ENCODE measurements at regions not wholly inside any gene's neighbourhood (a gene's known extent, or its start where the extent isn't known, plus 50 kb on each side); places are given as distances from the start of the nearest gene placed in this dataset.

- peaks cover 0 to 17% of the 10 kb centered on the region in 2 donors for H3K4me1 ChIP-seq (ENCODE audit: control insufficient read depth in 1 of 2, insufficient read depth in 2 of 2, low read length in 2 of 2)
- H3K9me3 ChIP-seq (ENCODE audit: control insufficient read depth in 1 of 2, low read length in 2 of 2): no peaks in the 10 kb centered on the region
- H3K4me3 ChIP-seq (ENCODE audit: low read depth in 1 of 2, low read length in 2 of 2): no peak overlapping the region
- no peaks in the 10 kb centered on the region for H3K36me3 ChIP-seq (ENCODE audit: control insufficient read depth in 1 of 2, insufficient read depth in 2 of 2, low read length in 2 of 2)
- no peak overlapping the region for H3K27ac ChIP-seq (ENCODE audit: low read length)
- no peaks in the 10 kb centered on the region for H3K27me3 ChIP-seq (ENCODE audit: low read depth, low read length)
These were observed 340.9 kb upstream of the TBL1XR1 start for GRCh38 chr3:177538048-177538749.

- Histone ChIP-seq H3K4me1 (ENCODE audit: control insufficient read depth in 1 of 2, insufficient read depth in 2 of 2, low read length in 2 of 2) (peaks cover 0 to 17% of the 10 kb centered on the region in 2 donors), H3K27ac (ENCODE audit: low read length) (no peak overlapping the region)
These were observed 341.8 kb upstream of the TBL1XR1 start for GRCh38 chr3:177538750-177539730.

GRCh38 chr3:177541541-177541940, 344.3 kb upstream of the TBL1XR1 start:
- no peaks in the 10 kb centered on the region for H3K9me3 ChIP-seq (ENCODE audit: control insufficient read depth in 1 of 2, low read length in 2 of 2)
- H3K27ac ChIP-seq (ENCODE audit: low read length): no peak overlapping the region
- no peaks in the 10 kb centered on the region for H3K36me3 ChIP-seq (ENCODE audit: control insufficient read depth in 1 of 2, insufficient read depth in 2 of 2, low read length in 2 of 2)

More at GRCh38 chr3:177538750-177539730, 341.8 kb upstream of the TBL1XR1 start:
- Histone ChIP-seq H3K36me3 (ENCODE audit: control insufficient read depth in 1 of 2, insufficient read depth in 2 of 2, low read length in 2 of 2) (no peaks in the 10 kb centered on the region), H3K9me3 (ENCODE audit: control insufficient read depth in 1 of 2, low read length in 2 of 2) (no peaks in the 10 kb centered on the region), H3K27me3 (ENCODE audit: low read depth, low read length) (no peaks in the 10 kb centered on the region), H3K4me3 (ENCODE audit: low read depth in 1 of 2, low read length in 2 of 2) (no peak overlapping the region)

GRCh38 chr3:177545964-177546363, 348.7 kb upstream of the TBL1XR1 start:
- Histone ChIP-seq H3K36me3 (ENCODE audit: control insufficient read depth in 1 of 2, insufficient read depth in 2 of 2, low read length in 2 of 2) (no peaks in the 10 kb centered on the region), H3K4me3 (ENCODE audit: low read depth in 1 of 2, low read length in 2 of 2) (no peak overlapping the region), H3K4me1 (ENCODE audit: control insufficient read depth in 1 of 2, insufficient read depth in 2 of 2, low read length in 2 of 2) (peaks cover 0 to 5% of the 10 kb centered on the region in 2 donors), H3K27me3 (ENCODE audit: low read depth, low read length) (no peaks in the 10 kb centered on the region), H3K27ac (ENCODE audit: low read length) (no peak overlapping the region), H3K9me3 (ENCODE audit: control insufficient read depth in 1 of 2, low read length in 2 of 2) (no peaks in the 10 kb centered on the region)

More at GRCh38 chr3:177541541-177541940, 344.3 kb upstream of the TBL1XR1 start:
- H3K27me3 ChIP-seq (ENCODE audit: low read depth, low read length): no peaks in the 10 kb centered on the region
- no peak overlapping the region for H3K4me3 ChIP-seq (ENCODE audit: low read depth in 1 of 2, low read length in 2 of 2)
- H3K4me1 ChIP-seq (ENCODE audit: control insufficient read depth in 1 of 2, insufficient read depth in 2 of 2, low read length in 2 of 2): peaks cover 0 to 17% of the 10 kb centered on the region in 2 donors

GRCh38 chr3:177547711-177548350, 350.5 kb upstream of the TBL1XR1 start:
- Histone ChIP-seq H3K27me3 (ENCODE audit: low read depth, low read length) (no peaks in the 10 kb centered on the region), H3K36me3 (ENCODE audit: control insufficient read depth in 1 of 2, insufficient read depth in 2 of 2, low read length in 2 of 2) (no peaks in the 10 kb centered on the region), H3K27ac (ENCODE audit: low read length) (no peak overlapping the region), H3K4me1 (ENCODE audit: control insufficient read depth in 1 of 2, insufficient read depth in 2 of 2, low read length in 2 of 2) (peaks cover 0 to 5% of the 10 kb centered on the region in 2 donors), H3K4me3 (ENCODE audit: low read depth in 1 of 2, low read length in 2 of 2) (no peak overlapping the region), H3K9me3 (ENCODE audit: control insufficient read depth in 1 of 2, low read length in 2 of 2) (no peaks in the 10 kb centered on the region)

GRCh38 chr3:177550667-177551066, 353.4 kb upstream of the TBL1XR1 start:
- Histone ChIP-seq H3K27me3 (ENCODE audit: low read depth, low read length) (no peaks in the 10 kb centered on the region), H3K27ac (ENCODE audit: low read length) (no peak overlapping the region), H3K4me3 (ENCODE audit: low read depth in 1 of 2, low read length in 2 of 2) (no peak overlapping the region), H3K4me1 (ENCODE audit: control insufficient read depth in 1 of 2, insufficient read depth in 2 of 2, low read length in 2 of 2) (peaks cover 0 to 9% of the 10 kb centered on the region in 2 donors), H3K36me3 (ENCODE audit: control insufficient read depth in 1 of 2, insufficient read depth in 2 of 2, low read length in 2 of 2) (no peaks in the 10 kb centered on the region), H3K9me3 (ENCODE audit: control insufficient read depth in 1 of 2, low read length in 2 of 2) (no peaks in the 10 kb centered on the region)

DNA sequence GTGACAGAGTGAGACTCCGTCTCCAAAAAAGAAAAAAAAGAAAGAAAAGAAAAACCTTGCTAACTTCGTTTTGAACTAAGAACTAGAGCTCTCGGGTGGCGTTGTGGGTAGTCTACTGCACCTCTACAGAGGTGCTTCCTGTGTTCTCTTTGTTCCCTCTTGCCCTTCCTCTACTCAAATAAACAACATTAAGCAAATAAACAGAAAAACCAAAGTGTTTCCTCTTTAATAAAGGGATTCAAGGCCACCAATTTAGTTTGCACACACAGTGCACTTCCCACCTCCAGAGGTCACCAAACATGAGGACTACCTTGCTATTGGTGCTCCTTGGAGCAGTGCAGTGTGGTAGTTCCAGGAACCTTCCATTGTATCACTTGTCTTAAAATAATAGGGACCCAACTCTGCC, 354.2 kb upstream of the TBL1XR1 start:
- H3K4me1 ChIP-seq (ENCODE audit: control insufficient read depth in 1 of 2, insufficient read depth in 2 of 2, low read length in 2 of 2): peaks cover 0 to 9% of the 10 kb centered on the region in 2 donors
- H3K27me3 ChIP-seq (ENCODE audit: low read depth, low read length): no peaks in the 10 kb centered on the region
- no peak overlapping the region for H3K27ac ChIP-seq (ENCODE audit: low read length)
- no peak overlapping the region for H3K4me3 ChIP-seq (ENCODE audit: low read depth in 1 of 2, low read length in 2 of 2)
- H3K9me3 ChIP-seq (ENCODE audit: control insufficient read depth in 1 of 2, low read length in 2 of 2): no peaks in the 10 kb centered on the region
- no peaks in the 10 kb centered on the region for H3K36me3 ChIP-seq (ENCODE audit: control insufficient read depth in 1 of 2, insufficient read depth in 2 of 2, low read length in 2 of 2)

GRCh38 chr3:177552051-177552450, 354.8 kb upstream of the TBL1XR1 start:
- no peaks in the 10 kb centered on the region for H3K36me3 ChIP-seq (ENCODE audit: control insufficient read depth in 1 of 2, insufficient read depth in 2 of 2, low read length in 2 of 2)
- H3K4me3 ChIP-seq (ENCODE audit: low read depth in 1 of 2, low read length in 2 of 2): no peak overlapping the region
- H3K27me3 ChIP-seq (ENCODE audit: low read depth, low read length): no peaks in the 10 kb centered on the region
- H3K27ac ChIP-seq (ENCODE audit: low read length): no peak overlapping the region
- no peaks in the 10 kb centered on the region for H3K9me3 ChIP-seq (ENCODE audit: control insufficient read depth in 1 of 2, low read length in 2 of 2)
- peaks cover 0 to 9% of the 10 kb centered on the region in 2 donors for H3K4me1 ChIP-seq (ENCODE audit: control insufficient read depth in 1 of 2, insufficient read depth in 2 of 2, low read length in 2 of 2)

DNA sequence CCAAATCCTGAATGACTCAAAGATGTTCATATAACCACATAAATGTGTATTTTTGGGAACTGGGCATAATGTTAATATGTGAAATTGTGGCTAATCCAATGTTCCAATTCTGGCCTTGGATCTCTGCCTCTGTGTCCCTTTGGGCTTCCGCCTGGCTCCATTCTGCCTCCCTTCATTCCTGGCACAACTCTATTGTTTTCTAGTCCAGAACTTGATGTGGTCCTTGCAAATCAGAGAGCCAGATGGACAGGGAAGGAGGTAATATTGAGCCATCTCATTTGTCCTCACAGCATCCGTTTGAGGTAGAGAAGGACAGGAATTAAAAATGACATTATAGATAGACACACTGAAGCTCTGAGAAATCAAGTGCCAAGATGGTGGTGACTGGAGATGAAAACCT, 355.7 kb upstream of the TBL1XR1 start:
- Histone ChIP-seq H3K27ac (ENCODE audit: low read length) (no peak overlapping the region), H3K27me3 (ENCODE audit: low read depth, low read length) (no peaks in the 10 kb centered on the region), H3K4me3 (ENCODE audit: low read depth in 1 of 2, low read length in 2 of 2) (no peak overlapping the region), H3K9me3 (ENCODE audit: control insufficient read depth in 1 of 2, low read length in 2 of 2) (no peaks in the 10 kb centered on the region), H3K4me1 (ENCODE audit: control insufficient read depth in 1 of 2, insufficient read depth in 2 of 2, low read length in 2 of 2) (peaks cover 0 to 5% of the 10 kb centered on the region in 2 donors), H3K36me3 (ENCODE audit: control insufficient read depth in 1 of 2, insufficient read depth in 2 of 2, low read length in 2 of 2) (no peaks in the 10 kb centered on the region)

DNA sequence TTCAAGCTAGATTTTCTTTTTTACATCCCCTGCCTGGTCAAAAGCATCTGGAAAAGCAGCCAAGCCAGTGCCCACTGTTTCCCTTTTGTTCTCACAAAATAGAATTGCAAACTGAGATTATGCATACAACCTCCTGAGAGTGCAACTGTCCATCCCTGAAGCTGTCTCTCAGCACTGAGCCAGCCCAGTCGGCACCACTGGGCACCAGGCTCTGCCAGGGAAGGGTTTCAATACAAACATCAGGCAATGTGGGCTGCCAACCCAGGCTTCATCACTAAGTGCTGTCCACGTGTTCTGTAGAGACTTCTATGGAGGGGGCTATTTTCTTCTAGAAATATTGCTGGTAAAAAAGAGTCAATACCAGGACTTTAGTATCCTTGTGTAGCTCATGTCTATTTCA, 356.3 kb upstream of the TBL1XR1 start:
- Histone ChIP-seq H3K27ac (ENCODE audit: low read length) (no peak overlapping the region), H3K9me3 (ENCODE audit: control insufficient read depth in 1 of 2, low read length in 2 of 2) (no peaks in the 10 kb centered on the region), H3K36me3 (ENCODE audit: control insufficient read depth in 1 of 2, insufficient read depth in 2 of 2, low read length in 2 of 2) (no peaks in the 10 kb centered on the region), H3K27me3 (ENCODE audit: low read depth, low read length) (no peaks in the 10 kb centered on the region), H3K4me3 (ENCODE audit: low read depth in 1 of 2, low read length in 2 of 2) (no peak overlapping the region), H3K4me1 (ENCODE audit: control insufficient read depth in 1 of 2, insufficient read depth in 2 of 2, low read length in 2 of 2) (peaks cover 0 to 4% of the 10 kb centered on the region in 2 donors)

Measured in muscle layer of duodenum (tissue), 2 donors.